ENCODE measurements at regions not wholly inside any gene's neighbourhood (a gene's known extent, or its start where the extent isn't known, plus 50 kb on each side); places are given as distances from the start of the nearest gene placed in this dataset.
A peak's percentile ranks its signal among the peaks of the same experiment; 100 is the strongest.
"Not testable (repeated sequence)": the region's sequence is repeated elsewhere in the genome, so short reads cannot be mapped to it uniquely, and the experiment has no call there.

DNA sequence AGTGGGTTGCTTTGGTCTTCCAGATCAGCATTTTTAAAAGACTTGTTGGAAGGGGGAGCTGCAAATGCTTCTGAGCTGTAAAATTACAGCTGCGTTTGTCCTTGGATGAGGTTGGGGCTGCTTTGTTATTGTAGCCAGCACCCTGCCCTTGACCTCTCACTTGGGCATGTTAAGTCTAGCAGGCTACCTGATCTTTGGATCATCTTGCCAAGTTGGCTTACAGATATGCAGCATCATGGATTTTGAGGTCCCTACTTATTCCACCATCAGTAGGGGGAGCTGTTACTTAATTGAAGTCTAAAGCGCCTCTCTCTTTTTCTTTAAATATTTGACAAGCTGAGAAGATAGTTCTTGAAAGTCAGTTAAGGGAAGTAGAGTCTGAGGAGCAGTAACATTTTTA is 793.0 kb downstream of the MCTP2 start:
- peaks cover 4% of the 10 kb centered on the region for H3K9me3 Mint-ChIP-seq

DNA sequence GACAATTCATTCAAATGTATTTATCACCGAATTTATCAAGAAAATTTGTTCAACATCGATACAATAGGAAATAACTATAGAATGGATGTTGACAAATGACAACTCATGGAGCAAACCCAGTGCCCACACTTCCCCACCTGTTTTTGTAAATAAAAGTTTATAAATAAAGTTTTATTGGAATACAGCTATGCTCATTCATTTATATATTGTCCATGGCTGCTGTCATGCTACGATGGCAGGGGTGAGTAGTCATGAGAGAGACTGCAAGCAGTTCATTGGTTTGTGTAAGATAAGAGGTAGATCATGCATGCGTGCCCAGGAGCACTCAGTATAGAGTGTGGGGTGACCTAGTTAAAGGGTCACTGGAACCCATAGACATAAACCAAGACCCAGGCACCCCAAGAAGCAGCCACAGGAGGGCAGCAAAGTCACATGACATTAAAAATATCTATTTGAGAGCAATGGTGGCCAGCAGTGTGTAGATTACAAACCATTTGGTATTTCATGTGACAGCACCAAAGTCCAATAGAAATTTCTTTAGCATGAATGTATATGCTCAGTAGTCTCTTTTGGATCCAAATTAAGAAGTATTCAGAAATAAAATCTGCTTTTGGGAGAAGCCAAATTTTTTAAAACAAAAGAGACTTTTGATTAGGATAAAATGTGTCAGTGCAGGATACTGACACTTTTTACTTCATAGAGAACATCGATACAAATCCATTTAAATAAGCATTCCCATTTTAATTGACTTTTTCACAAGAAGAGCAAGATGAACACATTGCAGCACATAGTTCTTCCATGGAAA is 794.8 kb downstream of the MCTP2 start:
- DNase-seq, result peak; percentile 10
- no peaks in the 10 kb centered on the region for H3K36me3 Mint-ChIP-seq
- H3K9me3 Mint-ChIP-seq, result peaks cover 10% of the 10 kb centered on the region
- no peaks in the 10 kb centered on the region for H3K4me1 Mint-ChIP-seq
- no peak overlapping the region for H3K4me3 Mint-ChIP-seq
- H3K27ac Mint-ChIP-seq, result no peak overlapping the region
- no peaks in the 10 kb centered on the region for H3K27me3 Mint-ChIP-seq

More for the DNA sequence above, 793.0 kb downstream of the MCTP2 start:
- H3K4me1 Mint-ChIP-seq, result no peaks in the 10 kb centered on the region
- no peak for DNase-seq
- H3K27ac Mint-ChIP-seq, result no peak overlapping the region
- H3K36me3 Mint-ChIP-seq, result no peaks in the 10 kb centered on the region
- H3K27me3 Mint-ChIP-seq, result peaks cover under 1% of the 10 kb centered on the region
- no peak overlapping the region for H3K4me3 Mint-ChIP-seq

DNA sequence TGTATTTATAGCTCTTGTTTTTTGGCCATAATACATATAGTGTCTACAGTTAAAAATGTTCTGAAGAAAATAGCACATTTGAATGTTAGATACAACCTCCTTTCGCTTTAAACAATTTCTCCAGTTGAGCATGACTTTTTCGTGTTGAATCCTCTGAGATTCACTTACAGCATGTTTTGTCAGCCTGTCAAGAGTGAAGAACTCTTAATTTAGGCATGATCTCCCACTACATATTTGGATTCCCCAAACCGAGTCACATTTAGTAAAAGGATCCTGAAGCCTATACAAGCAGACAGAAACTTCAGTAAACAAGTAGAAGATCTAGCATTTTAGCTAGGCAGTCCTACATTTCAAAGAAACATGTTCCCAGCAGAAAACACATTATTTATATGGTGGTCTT is 796.6 kb downstream of the MCTP2 start:
- DNase-seq, result no peak
- Mint-ChIP-seq H3K4me3 (no peak overlapping the region), H3K9me3 (peaks cover 7% of the 10 kb centered on the region), H3K36me3 (no peaks in the 10 kb centered on the region), H3K27ac (no peak overlapping the region), H3K27me3 (no peaks in the 10 kb centered on the region), H3K4me1 (no peaks in the 10 kb centered on the region)

DNA sequence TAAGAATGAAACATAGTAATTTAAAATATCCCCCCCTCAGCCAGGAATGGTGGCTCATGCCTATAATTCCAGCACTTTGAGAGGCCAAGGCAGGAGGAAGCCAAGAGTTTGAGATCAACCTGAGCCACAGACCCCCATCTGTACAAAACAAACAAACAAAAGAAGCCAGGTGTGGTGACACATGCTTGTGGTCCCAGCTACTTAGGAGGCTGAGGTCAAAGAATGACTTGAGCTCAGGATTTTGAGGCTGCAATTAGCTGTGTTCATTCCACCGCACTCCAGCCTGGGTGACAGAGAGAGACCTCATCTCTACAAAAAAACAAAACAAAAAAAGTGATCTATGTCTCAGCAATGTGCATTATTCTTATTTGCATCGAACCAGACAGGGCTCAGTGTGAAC is 800.8 kb downstream of the MCTP2 start:
- H3K27me3 Mint-ChIP-seq, result no peaks in the 10 kb centered on the region
- no peaks in the 10 kb centered on the region for H3K4me1 Mint-ChIP-seq
- H3K36me3 Mint-ChIP-seq, result no peaks in the 10 kb centered on the region
- no peak overlapping the region for H3K27ac Mint-ChIP-seq
- H3K9me3 Mint-ChIP-seq, result peaks cover 8% of the 10 kb centered on the region
- DNase-seq, result no peak
- no peak overlapping the region for H3K4me3 Mint-ChIP-seq

DNA sequence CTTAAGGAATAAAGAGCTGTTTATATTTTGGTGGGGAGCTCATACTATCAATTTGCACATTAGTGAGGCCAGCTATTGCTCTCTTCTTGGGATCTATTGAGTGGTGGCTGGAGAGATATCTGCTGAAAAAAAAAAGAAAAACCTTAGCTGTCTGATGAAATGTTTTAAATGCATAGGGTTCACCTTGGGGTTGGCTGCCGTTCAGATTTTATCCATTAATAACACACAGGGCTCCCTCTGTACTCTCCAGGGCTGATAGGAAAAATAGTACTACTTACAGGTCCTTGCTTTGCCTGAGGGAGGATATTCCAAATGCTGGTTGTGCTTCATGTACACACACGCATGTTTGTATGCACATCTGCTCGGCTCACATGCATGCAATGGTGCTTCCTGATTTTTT is 803.7 kb downstream of the MCTP2 start:
- Mint-ChIP-seq H3K4me3 (no peak overlapping the region), H3K4me1 (no peaks in the 10 kb centered on the region), H3K27me3 (no peaks in the 10 kb centered on the region), H3K9me3 (peaks cover 8% of the 10 kb centered on the region), H3K36me3 (no peaks in the 10 kb centered on the region), H3K27ac (no peak overlapping the region)
- DNase-seq, result no peak

DNA sequence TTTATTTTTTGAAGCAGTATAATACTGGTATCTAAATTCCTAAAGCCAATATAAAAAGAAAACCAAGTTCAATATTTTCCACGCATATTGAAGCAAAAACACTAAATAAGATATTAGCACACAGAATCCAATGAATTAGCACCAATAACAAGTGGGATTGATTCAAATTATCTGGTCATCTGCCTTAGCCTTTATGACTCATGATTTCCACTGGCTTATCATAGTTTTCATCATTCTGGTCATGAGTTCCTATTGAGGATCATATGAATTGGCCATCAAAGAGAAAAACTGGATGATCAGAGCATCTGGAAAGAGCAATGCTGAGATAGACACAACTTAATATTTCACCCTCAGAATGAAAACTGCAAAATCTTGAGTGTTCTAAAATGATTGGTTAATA is 809.9 kb downstream of the MCTP2 start:
- H3K27ac Mint-ChIP-seq, result no peak overlapping the region
- no peaks in the 10 kb centered on the region for H3K4me1 Mint-ChIP-seq
- H3K27me3 Mint-ChIP-seq, result peaks cover 4% of the 10 kb centered on the region
- H3K36me3 Mint-ChIP-seq, result no peaks in the 10 kb centered on the region
- no peak overlapping the region for H3K4me3 Mint-ChIP-seq
- peaks cover 2% of the 10 kb centered on the region for H3K9me3 Mint-ChIP-seq
- DNase-seq, result no peak

DNA sequence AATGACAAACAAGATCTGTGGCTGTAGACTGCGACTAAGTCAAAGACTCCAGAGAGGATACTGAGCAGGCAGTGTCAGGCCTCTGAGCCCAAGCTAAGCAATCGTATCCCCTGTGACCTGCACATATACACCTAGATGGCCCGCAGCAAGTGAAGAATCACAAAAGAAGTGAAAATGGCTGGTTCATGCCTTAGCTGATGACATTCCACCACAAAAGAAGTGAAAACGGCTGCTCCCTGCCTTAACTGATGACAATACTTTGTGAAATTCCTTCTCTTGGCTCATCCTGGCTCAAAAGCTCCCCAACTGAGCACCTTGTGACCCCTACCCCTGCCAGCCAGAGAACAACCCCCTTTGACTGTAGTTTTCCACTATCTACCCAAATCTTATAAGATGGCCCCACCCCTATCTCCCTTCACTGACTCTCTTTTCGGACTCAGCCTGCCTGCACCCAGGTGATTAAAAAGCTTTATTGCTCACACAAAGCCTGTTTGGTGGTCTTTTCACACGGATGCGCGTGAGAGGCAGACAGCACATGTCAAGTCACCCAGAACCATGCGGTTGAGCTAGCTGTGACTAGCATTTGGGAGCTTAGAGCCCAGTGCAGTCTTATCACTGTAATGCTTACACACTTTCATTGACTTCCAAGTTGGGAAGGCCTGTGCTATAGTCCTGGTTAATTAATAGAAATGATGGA is 812.0 kb downstream of the MCTP2 start:
- not testable (repeated sequence) for H3K36me3 Mint-ChIP-seq, H3K27ac Mint-ChIP-seq, H3K4me3 Mint-ChIP-seq, H3K4me1 Mint-ChIP-seq, H3K27me3 Mint-ChIP-seq, DNase-seq
- H3K9me3 Mint-ChIP-seq, result peaks cover 11% of the 10 kb centered on the region

DNA sequence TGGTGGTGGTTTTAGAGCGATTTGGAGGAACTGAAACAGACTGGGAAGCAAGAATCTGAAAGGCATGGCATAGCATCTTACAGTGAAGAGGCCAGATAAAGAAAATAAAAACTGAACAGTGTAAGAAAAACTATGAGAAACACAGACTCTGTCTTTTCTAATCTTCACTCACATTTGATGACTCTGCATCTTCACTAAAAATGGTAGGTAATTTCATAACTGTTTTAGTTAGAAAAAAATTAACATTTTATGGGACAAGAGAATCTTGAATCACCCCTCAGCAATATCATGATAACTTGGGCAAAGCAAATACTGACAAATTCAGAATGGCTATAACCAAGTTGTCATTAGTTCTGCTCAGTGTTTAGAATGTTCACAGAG is 812.6 kb downstream of the MCTP2 start:
- H3K4me3 Mint-ChIP-seq, result no peak overlapping the region
- H3K27me3 Mint-ChIP-seq, result peaks cover 4% of the 10 kb centered on the region
- H3K36me3 Mint-ChIP-seq, result no peaks in the 10 kb centered on the region
- no peaks in the 10 kb centered on the region for H3K4me1 Mint-ChIP-seq
- DNase-seq, result no peak
- H3K27ac Mint-ChIP-seq, result no peak overlapping the region
- H3K9me3 Mint-ChIP-seq, result peaks cover 13% of the 10 kb centered on the region

DNA sequence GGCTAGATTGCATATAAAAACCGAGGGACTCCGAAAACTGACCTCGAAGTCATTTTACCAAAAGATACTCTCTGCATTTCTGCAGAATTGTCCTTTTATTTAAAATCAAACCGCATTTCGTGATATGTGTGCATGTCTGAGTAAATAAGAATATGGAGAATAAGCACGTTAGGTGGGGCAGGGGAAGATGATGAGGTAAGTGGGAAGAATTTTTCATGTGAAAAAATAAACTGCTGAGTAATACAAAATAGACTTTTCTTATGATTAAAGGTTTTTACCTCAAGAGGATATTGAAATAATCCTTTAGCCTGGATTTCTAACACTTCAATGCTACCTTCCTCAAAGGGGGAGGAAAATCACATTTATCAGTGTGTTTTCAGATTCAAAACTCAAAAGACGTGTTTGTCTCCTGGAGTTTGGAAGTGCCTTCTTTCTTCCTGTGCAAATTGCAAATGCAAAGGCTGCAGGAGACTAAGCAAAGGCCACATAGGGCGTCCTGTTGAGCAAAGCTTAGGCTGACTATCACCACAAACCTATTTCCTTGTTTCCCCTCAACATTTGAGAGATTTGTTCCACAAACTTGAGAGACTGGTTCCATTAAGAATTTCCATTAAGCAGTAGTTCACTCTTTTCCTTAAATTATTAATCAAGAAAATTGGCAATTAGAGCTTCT is 813.5 kb downstream of the MCTP2 start:
- H3K27ac Mint-ChIP-seq, result no peak overlapping the region
- H3K36me3 Mint-ChIP-seq, result no peaks in the 10 kb centered on the region
- no peaks in the 10 kb centered on the region for H3K4me1 Mint-ChIP-seq
- no peak overlapping the region for H3K4me3 Mint-ChIP-seq
- H3K27me3 Mint-ChIP-seq, result peaks cover 4% of the 10 kb centered on the region
- H3K9me3 Mint-ChIP-seq, result peaks cover 15% of the 10 kb centered on the region
- no peak for DNase-seq

DNA sequence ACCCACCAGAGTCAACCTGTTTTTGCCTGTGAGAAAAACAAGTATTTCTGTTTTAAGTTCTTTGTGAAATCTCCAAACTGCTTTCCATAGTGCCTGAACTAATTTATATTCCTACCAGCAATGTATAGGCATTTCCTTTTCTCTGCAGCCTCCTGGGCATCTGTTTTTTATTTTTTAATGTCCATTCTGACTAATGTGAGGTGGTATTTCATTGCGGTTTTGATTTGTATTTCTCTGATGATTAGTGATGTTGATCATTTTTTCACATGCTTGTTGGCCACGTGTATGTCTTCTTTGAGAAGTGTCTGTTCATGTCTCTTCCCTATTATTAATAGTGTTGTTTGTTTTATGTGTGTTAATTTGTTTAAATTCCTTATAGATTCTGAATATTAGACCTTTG is 820.5 kb downstream of the MCTP2 start:
- DNase-seq, result no peak
- no peaks in the 10 kb centered on the region for H3K36me3 Mint-ChIP-seq
- H3K4me1 Mint-ChIP-seq, result no peaks in the 10 kb centered on the region
- H3K27me3 Mint-ChIP-seq, result no peaks in the 10 kb centered on the region
- H3K4me3 Mint-ChIP-seq, result no peak overlapping the region
- peaks cover 19% of the 10 kb centered on the region for H3K9me3 Mint-ChIP-seq
- H3K27ac Mint-ChIP-seq, result no peak overlapping the region

DNA sequence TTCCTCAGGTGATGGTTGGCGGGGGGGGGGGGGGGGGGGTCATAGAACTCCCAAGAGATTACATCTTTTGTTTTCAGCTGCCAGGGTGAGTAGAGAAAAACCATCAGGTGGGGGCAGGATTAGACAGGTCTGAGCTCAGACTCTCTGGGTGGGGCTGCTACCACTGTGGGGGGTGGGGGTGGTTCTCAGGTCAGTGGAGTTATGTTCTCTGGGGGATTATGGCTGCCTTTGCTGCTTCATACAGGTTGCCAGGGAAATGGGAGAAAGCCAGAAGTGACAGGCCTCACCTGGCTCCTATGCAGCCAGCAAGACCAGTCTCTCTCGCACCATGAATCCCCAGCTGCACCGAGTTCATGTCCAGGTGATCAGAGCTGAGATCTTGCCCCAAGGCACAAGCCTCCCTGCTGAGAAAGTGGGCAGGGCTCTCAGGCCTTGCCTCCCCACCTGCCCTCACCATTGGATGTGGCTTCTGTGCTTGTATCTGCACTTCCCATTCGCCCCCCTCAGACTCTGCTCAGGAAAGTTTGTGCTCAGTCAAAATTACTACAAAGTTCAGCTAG is 828.1 kb downstream of the MCTP2 start:
- no peak for DNase-seq
- Mint-ChIP-seq H3K9me3 (peaks cover 7% of the 10 kb centered on the region), H3K27me3 (peaks cover 17% of the 10 kb centered on the region), H3K4me1 (no peaks in the 10 kb centered on the region), H3K36me3 (no peaks in the 10 kb centered on the region), H3K27ac (no peak overlapping the region), H3K4me3 (no peak overlapping the region)

DNA sequence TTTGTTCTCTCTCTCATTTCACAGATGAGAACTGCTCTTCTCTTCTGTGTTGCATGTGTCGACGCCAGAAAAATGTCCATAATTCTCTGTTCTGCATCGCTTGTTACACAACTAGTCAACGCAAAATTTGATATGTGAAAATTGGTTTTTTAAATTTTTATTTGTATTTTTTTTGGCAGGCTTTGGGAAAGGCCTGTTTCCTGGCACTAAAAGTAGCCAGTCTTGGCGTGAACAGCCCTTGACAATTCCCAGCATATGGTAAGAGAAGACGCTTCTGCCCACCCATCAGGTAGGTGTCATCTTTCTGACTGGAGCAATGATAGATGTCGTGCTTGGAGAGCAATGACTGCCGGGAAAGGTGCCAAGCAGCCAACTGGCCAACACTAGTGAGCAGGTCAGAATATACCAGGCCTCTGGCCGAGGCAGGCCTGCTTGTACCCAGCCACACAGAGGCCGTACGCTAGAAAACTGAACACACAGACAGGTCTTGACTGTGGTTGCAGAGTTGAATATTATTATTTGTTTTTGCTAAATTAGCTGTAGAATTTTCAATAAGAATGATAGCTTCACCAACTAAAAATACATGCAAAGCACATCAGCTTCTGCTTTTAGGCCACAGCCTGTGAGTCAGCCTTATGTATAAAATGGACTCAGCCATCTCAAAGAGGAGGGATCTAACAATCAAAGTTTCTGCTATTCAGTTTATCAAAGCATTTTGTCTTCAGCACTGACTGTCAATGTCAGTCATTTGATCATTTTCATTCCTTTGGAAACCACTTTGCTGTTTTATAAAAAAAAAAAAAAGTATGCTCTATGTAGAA is 837.5 kb downstream of the MCTP2 start:
- H3K27me3 Mint-ChIP-seq, result no peaks in the 10 kb centered on the region
- H3K9me3 Mint-ChIP-seq, result peaks cover 4% of the 10 kb centered on the region
- no peaks in the 10 kb centered on the region for H3K4me1 Mint-ChIP-seq
- H3K4me3 Mint-ChIP-seq, result no peak overlapping the region
- no peaks in the 10 kb centered on the region for H3K36me3 Mint-ChIP-seq
- DNase-seq, result no peak
- no peak overlapping the region for H3K27ac Mint-ChIP-seq

DNA sequence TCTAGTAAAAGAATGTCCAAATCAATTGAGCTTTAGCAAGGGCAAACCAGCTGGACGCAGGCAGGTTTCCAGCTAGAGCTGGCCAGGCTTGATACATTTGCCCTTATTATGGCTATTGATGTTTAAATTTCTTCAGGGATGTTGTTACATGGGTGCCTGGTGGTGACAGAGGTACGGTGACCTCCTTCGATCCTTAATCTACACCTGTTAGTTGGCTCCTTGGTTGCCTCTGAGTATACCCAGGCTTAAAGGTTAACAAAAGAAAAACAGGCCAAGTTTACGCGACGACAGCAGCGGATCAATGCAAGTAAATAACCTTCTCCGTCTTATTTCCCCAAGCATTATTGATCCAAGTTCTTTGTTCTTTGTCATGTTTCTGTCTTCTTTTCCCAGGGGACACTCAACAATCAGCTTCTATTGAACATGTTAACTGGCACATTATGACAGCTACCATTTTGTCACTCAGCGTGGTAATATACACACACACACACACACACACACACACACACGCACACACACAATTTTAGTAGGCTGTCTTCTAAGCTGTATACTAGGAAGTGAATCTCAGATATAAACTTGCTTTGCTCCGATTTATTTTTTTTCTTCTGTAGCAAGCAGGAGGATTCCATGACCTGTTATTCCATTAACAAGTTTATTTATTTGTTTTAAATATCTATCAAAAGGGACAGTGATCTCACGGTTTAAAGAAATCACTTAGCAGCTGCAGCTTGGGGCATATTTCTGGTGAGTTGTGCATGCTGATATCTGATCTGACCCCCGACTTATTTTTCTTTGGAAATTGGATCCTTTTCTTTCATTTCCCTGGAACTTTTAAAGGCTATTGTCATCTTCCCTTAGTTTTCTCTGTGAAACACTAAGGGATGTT is 844.7 kb downstream of the MCTP2 start:
- H3K27me3 Mint-ChIP-seq, result peaks cover 3% of the 10 kb centered on the region
- no peak overlapping the region for H3K27ac Mint-ChIP-seq
- H3K9me3 Mint-ChIP-seq, result no peaks in the 10 kb centered on the region
- H3K4me1 Mint-ChIP-seq, result no peaks in the 10 kb centered on the region
- DNase-seq, result no peak
- H3K36me3 Mint-ChIP-seq, result no peaks in the 10 kb centered on the region
- H3K4me3 Mint-ChIP-seq, result no peak overlapping the region

DNA sequence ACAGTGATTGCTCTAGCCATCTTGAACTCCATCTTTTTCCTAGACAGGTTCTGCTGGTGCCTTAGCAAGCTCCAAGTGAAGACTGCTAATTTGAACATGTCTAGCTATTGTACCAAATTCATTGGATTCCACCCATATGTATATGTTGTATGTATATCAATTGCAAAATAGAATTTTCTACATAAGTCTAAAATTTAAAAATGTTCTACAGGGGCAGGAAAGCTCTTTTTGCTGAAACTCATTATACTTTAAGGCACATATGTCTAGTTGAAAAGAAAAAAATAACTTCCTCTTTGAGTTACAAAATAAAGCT is 845.3 kb downstream of the MCTP2 start:
- H3K27ac Mint-ChIP-seq, result no peak overlapping the region
- DNase-seq, result no peak
- no peaks in the 10 kb centered on the region for H3K9me3 Mint-ChIP-seq
- peaks cover 3% of the 10 kb centered on the region for H3K27me3 Mint-ChIP-seq
- H3K4me1 Mint-ChIP-seq, result no peaks in the 10 kb centered on the region
- H3K36me3 Mint-ChIP-seq, result no peaks in the 10 kb centered on the region
- no peak overlapping the region for H3K4me3 Mint-ChIP-seq
